ENCODE measurements at regions not wholly inside any gene's neighbourhood (a gene's known extent, or its start where the extent isn't known, plus 50 kb on each side); places are given as distances from the start of the nearest gene placed in this dataset.

- no peak for DNase-seq (ENCODE audit: low read depth)
- H3K4me3 ChIP-seq (ENCODE audit: low read depth, low read length): no peak overlapping the region
- no peak for TF ChIP-seq CTCF (conservative IDR thresholded peaks at IDR 0.05; ENCODE audit: low read depth, low read length)
These were observed 893.9 kb upstream of the ACVR2A start for GRCh38 chr2:146950911-146951310.

GRCh38 chr2:146950361-146950760 lies 894.5 kb upstream of the ACVR2A start:
- H3K4me3 ChIP-seq (ENCODE audit: low read depth, low read length): no peak overlapping the region
- no peak for DNase-seq (ENCODE audit: low read depth)
- no peak for TF ChIP-seq CTCF (conservative IDR thresholded peaks at IDR 0.05; ENCODE audit: low read depth, low read length)

- no peak overlapping the region for H3K4me3 ChIP-seq (ENCODE audit: low read depth, low read length)
- TF ChIP-seq CTCF (conservative IDR thresholded peaks at IDR 0.05; ENCODE audit: low read depth, low read length): no peak
- no peak for DNase-seq (ENCODE audit: low read depth)
These were observed 895.4 kb upstream of the ACVR2A start for GRCh38 chr2:146949400-146949799.

- TF ChIP-seq CTCF (conservative IDR thresholded peaks at IDR 0.05; ENCODE audit: low read depth, low read length): no peak
- no peak overlapping the region for H3K4me3 ChIP-seq (ENCODE audit: low read depth, low read length)
- DNase-seq (ENCODE audit: low read depth): no peak
These were observed 900.2 kb upstream of the ACVR2A start for GRCh38 chr2:146944601-146945000.

- H3K4me3 ChIP-seq (ENCODE audit: low read depth, low read length): no peak overlapping the region
- DNase-seq (ENCODE audit: low read depth): no peak
- TF ChIP-seq CTCF (conservative IDR thresholded peaks at IDR 0.05; ENCODE audit: low read depth, low read length): no peak
These were observed 904.7 kb upstream of the ACVR2A start for GRCh38 chr2:146939991-146940685.

- no peak for DNase-seq (ENCODE audit: low read depth)
- TF ChIP-seq CTCF (conservative IDR thresholded peaks at IDR 0.05; ENCODE audit: low read depth, low read length): no peak
- no peak overlapping the region for H3K4me3 ChIP-seq (ENCODE audit: low read depth, low read length)
These were observed 909.9 kb upstream of the ACVR2A start for GRCh38 chr2:146934921-146935320.

GRCh38 chr2:146931109-146931508 lies 913.7 kb upstream of the ACVR2A start:
- TF ChIP-seq CTCF (conservative IDR thresholded peaks at IDR 0.05; ENCODE audit: low read depth, low read length): no peak

More at GRCh38 chr2:146931109-146931508, 913.7 kb upstream of the ACVR2A start:
- no peak for DNase-seq (ENCODE audit: low read depth)
- H3K4me3 ChIP-seq (ENCODE audit: low read depth, low read length): no peak overlapping the region
